Activated gamma-delta T cell treated with anti-CD3 and anti-CD28 coated beads, Interleukin-2, amount 50 U/mL, for 16 hours (primary cell): ENCODE measurements at regions not wholly inside any gene's neighbourhood (a gene's known extent, or its start where the extent isn't known, plus 50 kb on each side); places are given as distances from the start of the nearest gene placed in this dataset.

Experiments used
- DNase-seq: peaks from one replicate; pipeline ENCODE4 v3.0.0-alpha.2; 2020; ENCODE audit warnings: low read depth

DNA sequence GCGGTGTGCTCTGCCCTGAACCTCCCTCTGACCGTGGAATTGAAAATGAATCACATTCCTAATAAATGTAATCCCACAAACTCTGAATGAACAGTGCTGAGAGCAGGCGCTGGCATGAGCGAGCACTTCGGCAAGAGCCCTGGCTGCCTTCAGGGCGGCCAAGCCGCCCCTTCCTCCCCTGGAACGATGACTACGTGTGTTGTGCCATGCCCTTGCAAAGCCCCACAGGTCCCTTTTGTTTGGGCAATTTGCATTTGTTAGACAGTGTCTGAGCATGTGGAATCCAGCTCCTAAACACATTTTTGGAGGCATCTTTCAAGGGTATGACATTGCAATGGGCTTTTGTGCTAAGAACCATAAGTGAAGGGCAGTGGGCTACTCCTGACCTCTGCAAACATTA, 95.6 kb upstream of the MKI67 start:
- no peak for DNase-seq

DNA sequence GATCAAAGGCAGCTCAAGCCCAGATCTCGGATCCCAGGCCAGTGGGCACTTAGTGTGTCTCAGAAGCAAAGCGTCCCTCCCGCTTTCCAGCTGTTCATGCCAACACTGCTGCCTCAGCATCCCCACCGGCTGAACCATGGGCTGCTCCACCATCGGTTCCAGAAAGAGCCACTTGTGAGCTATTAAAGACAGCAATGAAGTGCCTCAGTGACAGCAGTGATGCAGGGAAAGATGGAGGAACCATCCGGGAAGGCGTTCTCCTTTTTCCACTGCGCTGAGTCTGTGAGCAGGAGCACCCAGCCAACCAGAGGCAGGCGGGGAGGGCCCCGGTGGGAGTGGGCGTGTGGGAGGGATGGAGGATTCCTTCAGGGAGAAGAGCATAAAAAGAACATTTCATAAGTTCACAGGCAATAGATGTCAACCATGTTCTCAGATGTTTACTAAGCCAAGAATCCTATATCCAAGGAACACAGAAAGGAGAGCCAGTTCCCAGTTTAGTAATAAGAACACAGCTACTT, 96.2 kb upstream of the MKI67 start:
- DNase-seq = no peak

DNA sequence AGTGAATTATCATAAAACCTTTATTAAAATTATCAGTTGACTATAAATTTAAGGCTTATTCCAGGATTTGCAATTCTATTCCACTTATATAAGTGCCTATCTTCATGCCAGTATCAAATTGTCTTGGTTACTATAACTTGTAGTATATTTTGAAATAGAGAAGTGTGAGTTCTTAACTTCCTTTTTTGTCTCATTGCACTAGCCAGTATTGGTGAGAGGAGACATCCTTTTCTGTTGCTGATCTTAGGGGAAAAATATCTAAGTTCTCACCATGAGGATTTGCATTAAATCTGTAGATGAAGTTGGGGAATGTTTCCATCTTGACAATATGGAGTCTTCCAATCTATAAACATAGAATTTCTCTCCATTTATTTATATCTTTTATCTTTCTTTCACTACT, 104.2 kb upstream of the MKI67 start:
- DNase-seq = no peak

DNA sequence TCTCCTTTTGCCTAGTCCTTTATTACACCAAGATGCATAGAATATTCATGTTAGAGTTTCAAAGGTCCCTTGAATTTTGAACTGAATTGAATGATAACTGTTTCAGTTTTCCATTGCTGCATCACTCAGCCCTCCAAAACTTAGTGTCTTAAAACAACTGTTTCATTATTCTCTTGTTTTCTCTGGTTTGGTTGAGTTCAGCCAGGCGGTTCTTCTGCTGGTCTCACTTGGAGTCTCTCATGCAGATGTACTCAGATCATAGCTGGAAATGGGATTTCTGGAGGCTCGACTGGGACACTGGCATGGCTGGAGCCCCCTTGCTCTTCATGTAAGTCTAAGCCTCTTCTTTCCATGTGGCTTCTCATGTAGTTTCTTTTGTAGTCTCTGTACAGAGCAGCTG, 107.2 kb upstream of the MKI67 start:
- no peak for DNase-seq

DNA sequence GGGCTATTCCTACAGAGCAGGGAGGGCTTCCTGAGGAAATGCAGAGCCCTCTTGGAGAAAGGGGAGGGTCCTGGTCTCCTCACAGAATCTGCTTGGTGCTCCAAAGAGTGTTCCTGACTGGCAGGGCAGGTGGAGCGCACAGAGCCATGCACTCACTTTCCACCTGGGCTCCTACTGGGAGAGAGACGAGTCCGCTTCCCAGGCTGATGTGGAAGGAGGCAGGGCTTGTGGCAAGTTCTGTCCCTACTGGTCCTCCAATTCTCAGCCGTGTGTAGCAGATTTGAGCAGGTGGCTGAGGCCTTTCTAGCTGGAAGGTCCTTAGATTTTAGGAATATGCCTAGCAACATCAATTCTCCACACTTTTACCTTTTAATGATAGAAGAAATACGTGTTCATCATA, 111.5 kb upstream of the MKI67 start:
- DNase-seq = no peak

DNA sequence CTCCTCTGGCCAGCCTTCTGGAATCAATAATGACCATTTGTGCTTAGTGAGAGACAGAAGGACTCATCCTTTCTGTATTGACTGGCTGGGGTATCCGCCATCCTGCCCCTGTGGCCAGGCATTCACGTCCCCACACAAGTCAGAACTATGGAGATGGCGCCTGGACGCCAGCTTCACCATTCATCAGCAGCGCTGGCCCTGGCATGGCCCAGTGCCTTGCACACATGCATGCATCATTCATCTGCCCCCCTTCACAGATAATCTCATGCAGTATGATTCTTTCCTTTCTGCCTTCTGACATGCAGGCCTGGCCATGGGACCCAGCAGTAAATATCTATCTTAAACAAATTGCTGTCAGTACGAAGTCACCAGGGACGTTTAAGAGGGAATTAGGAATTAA, 114.8 kb upstream of the MKI67 start:
- DNase-seq = no peak

DNA sequence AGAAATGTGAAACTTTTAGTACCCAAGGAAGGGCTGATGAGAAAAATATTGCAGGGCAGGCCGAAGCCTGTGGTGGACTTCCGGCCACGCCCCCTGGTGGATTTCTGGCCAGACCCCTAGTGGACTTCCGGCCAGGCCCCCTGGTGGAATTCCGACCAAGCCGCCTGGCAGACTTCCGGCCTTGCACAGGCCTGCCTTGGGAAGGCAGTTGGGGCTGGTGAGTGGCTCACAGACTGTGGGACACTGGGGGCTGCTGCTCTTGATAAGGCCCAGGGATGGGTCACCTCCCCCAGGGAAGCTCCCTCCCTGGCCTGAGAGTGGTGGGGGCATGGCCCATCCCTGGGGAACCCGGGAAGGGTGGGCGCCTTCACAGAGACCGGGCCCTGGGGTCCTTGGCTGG, 116.4 kb upstream of the MKI67 start:
- DNase-seq = no peak

DNA sequence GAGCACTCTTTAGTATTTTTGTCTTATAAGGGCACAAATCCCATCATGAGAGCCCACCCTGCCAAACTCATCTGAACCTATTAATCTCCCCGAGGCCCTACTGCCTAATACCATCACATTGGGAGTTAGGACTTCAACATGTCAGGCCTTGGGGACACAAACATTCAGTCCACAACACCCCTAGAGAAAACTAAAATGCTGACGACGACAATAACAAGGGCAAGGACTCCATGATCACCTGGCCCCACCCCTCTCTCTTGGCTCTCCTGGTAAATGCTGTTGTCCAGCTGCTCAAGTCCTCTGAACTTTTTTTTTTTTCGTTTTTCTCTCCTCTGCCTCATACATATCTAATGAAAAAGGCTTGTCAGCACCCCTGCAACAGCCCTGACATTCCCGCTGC, 118.8 kb upstream of the MKI67 start:
- DNase-seq = no peak

DNA sequence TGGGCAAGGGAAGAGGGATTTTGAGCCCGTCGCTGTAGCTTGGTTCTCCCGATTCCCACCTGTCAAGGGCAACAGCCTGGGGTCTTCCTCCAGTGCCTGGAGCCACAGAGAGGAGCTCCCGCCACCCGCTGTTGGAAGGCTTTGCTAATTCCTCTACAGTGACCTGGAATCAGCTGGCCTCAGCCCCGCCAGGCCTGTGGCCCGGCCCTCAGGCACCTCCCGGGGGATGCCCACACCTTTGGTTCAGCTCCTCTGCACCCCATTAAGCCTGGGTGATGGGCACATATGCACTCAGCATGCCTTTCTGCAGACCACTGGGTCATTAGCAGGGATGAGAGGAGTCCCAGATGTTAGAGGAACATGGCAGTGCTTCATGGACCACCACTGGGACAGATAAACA, 121.4 kb upstream of the MKI67 start:
- no peak for DNase-seq

DNA sequence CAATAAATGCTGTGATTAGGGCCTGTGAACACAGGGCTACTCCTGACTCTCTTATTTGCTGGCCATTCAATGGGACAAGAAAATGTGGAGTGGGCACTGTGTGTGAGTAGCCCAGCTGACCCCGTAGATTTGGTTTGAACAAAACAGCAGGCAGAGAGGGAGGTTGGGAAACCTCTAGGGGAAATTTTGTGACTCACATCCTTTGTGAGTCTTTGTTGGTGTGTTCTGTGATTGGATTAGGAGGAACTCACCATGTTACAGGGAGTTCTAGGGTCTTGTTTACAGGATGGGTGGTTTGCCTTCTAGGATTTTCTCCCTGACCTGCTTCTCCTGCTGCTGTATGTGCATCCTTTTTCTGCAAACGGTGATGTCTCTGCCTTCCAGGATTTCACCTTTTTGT, 128.3 kb upstream of the MKI67 start:
- DNase-seq = no peak

DNA sequence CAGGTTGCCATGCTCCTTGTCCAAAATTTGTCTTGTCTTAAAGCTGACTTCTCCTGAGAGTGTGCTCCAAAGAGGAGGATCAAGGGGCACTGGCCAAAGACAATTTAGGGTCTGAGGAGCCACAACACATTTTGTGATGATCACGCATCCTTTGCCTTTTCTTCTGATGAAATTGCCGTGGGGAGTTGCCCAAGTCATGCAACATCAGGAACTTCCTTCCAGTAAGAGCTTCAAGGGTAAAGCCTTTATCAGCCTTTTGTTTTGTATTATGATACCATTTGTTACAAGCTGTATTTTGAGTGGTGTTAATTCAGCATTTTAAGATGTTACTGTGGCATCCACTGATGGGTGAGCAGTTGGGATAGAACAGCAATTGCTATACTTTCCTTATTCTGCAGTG, 131.2 kb upstream of the MKI67 start:
- no peak for DNase-seq

DNA sequence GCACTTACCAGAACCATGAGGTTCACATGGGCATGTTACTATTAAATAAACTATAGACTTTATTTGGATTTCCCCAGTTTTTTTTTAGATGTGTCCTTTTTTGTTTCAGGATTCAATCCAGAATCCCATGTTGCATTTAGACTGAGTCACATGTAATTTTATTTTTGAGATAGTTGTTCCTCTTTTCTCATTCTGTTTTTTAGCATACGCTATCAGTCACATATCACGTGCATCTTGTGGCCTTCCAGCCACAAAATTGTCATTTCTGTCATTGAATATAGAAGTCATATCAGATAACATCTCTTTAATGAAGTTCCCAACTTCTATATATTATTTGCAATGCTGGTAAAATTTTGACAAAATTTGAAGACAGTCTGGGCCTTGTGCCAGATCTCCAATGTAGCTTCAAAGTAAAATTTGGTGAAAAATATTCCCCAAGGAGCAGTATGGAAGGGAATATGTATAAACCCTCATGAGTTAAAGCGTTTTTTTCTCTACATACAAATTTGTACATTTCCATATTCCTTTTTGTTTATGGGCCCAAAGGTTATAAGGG, 132.3 kb upstream of the MKI67 start:
- no peak for DNase-seq

DNA sequence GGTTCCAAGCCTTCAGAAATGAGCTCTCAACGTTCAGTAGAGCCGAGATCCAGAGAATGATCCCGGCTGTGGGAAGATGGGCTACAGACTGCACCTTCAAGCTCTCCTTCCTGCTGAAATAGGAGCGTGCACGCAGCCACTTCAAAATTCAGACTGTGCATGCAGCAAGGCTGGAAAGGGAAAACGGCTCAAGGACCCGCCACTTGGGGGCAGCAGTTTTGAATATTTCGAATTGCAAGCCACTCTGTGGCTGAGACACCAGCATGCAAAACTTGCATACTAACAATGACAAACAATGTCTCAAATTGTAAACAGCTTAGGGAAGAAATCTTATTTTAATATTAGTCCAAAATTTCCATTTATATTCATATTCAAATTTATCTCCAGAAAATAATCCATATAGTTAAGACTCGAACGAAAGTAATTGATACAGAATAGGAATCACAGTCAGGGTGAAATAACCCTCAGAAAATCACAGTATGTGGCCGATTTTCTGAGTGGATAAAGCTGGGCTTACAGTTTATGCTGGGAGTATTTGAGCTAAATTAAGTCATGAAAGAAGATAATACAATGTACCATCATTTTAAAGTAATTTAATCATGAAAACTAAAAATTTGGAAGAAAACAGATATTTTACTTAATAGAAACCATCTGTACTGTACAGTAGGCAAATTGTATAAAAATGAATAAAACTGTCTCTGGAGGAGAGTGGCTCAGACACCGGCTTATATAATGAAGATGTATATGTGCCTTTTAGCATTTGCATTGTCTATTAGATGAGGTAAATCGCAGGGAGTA, 137.9 kb upstream of the MKI67 start:
- no peak for DNase-seq

DNA sequence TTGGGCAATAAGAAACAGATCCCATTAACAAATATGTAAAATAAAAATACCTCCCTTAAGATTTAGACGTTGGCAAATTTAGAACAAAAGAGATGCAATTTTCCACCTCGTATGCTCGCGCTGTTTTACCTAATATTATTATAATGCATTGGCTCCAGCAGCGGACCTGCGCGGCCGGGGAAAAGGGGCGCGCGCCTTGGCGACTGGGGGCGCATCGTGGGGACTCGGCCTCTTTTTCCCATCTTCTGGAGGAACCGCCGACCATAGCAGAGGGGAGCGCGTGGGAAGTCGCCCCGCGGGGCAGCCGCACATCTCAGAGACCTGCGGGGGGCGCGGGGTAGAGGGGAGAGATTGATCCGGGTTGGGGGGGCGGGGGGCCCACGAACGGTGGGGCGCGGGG, 139.4 kb upstream of the MKI67 start:
- DNase-seq = no peak

DNA sequence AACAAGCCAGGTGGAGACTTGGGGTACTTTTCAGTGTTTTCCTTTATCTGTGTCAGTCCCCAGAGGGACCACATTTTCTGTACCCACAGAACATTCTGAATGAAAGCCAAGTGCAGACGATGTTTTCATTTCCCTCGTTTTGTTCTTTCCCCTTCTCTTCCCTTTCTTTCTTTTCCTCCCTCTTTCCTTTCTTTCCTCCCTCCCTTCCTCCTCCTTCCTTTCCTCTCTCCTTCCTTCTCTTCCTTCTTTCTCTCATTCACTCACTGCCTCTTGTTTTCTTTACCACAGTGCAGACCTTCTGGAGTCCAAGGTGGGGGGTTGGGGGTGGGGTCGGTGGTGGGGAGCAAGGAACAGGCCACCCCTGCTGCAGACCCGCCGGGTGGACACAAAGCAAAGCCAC, 141.4 kb upstream of the MKI67 start:
- no peak for DNase-seq

DNA sequence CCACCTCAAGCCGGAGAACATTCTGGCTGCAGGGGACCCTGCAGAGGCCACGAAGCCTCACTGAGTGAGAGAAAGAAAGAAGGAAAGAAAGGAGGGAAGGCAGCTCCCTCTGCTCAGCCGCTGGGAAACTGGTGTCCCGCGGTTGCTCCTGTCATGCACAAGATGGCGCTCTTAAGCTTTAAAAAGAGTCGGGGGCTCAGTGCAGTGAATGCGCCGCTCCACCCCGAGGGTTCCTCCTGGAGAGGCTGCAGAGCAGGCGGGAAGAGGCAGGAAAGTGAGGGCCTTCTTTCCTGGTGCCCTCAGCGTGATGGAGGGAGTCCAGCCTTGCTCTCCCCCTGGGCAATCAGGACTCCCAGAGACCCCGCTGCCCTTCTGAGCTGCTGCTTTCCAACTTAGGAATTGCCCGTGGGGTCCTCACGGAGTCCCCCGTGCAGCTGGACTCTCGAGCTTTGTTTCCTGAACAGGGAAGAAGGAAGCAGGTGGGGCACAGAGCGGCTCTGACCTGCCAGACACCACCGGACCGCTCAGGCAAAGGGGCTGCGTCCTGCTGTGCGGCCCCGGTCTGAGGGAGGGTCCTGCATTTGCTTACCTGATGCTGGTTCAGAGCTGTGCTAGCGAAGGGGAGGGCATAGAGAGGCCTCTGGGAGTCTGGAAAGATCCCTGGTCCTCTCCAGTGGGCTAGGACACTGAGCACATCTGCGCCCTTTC, 141.9 kb upstream of the MKI67 start:
- no peak for DNase-seq

DNA sequence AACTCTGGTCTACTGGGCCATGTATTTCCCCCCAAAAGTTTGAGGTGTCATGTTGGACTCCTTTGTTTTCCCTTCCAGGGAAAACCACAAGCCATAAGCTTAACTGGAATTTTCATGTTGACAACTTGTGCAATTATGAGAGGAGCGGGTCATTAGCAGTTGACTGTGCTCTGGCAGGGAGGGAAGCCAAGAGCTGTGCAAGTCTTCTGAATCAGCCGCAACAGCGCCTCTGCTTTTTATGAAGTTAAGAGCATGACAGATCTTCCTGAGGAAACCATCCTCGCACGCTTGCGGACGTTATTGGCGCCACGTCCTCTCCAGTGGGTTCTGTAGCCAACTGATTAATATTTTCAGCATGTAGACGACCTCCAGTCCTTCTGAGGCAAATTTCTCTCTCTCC, 148.7 kb upstream of the MKI67 start:
- no peak for DNase-seq

DNA sequence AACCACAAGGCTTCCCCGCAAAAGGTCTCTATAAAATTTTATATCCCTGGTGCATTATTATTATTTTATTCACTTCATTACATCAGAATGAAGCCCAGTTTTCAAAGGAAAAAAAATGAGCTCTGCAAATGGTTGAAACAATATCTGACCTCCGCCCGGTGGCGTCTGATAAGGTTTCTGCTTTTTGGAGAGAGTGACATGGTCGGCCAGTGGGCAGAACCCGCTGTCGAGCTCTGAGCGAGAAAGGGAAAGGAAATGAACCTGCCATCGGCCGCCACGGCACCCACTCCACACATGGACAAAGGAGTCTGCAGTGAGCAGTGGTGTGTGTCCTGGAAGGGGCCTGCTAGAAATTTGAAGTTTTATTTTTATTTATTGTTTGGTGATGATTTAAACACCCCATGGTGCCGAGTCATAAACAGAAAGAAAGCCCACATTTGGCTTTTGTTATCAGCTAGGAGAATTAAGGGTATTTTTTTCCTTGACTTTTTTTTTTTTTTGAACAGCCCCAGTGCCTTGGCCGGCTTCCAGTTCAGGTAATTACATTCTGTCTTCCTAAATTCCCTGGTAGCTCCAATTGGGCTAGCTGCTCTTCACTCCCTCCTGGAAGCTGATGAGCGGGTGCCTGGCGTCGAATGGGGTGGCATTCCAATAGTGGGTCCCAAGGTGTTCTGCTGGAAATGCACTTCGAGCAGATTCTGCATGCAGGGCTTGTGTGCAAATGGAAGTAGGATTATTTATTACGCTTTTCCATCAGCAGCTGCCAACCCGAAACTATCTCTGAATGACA, 149.4 kb upstream of the MKI67 start:
- DNase-seq = no peak

DNA sequence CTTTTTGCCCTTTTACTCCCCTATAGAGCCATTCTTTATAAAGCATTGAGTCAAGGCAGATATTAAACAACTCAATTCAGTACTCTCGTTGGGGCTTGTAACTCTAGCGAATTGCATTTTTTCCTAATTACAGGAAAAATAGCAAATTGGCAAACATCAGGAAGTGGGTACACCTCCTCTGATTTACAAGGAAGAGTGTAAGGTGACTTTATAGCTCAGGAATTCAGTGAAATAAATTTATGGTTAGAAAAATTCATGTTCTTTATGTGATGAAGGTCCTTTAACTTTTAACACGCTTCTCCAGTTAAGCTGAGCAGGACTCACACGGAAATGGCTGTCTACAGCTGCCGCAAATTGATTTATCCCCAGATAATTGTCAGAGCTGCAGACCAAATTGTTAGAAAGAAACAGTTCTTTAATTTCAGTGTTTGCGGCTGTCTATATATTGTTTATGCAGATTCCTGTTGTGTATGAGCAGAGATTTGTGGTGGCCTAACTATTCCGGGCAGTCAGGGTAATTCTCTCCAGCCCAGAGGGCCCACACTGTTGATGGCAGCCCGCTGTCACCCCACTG, 151.1 kb upstream of the MKI67 start:
- no peak for DNase-seq

DNA sequence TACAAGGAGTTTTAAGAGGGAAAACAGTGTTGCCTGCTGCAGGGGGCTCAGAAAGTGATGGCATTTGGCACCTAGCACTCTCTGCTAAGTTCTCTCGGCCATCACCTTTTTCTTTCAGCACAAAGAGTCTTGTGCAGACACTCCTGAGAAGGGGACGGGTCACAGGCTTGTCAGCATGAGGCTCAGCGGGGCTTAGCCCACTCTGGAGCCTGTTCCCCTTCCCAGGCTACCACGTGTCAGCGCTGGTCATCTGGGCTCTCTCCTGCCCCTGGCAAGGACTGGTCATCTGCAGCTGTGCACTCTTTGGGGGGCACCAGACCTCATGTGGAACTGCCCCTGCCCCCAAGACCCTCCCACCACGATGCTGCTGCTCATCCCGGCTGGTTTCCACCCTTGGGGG, 152.1 kb upstream of the MKI67 start:
- no peak for DNase-seq

DNA sequence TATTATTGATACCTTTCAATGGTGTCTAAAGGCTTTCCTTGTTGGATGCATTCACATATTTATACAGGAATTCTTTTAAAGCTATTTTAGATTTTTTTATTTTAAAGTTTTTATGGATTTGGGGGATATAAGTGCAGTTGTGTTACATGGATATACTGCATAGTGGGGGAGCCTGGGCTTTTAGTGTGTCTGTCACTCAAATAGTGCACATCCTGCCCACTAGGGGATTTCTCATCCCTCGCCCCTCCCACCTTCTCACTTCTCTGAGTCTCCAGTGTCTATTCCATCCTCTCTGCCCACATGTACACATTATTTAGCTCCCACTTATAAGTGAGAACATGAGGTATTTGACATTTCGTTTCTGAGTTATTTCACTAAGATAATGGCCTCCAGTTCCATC, 154.0 kb upstream of the MKI67 start:
- no peak for DNase-seq

DNA sequence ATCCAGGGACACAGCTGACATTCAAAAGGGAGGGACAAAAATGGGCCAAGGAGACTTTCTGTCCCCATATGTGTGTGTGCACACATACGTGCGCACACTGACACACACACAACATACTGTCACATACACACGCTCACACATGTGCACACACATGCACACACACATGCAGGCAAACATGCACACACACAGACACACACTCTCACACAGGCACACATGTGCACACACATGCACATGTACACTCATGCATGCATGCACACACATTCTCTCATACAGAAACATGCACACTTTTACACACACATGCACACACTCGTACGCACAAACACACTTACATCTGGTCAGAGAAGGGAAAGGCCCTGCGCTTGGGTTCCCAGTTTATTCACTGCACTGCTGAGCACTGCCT, 155.1 kb upstream of the MKI67 start:
- DNase-seq = no peak
